ENCODE measurements at regions not wholly inside any gene's neighbourhood (a gene's known extent, or its start where the extent isn't known, plus 50 kb on each side); places are given as distances from the start of the nearest gene placed in this dataset.

- TF ChIP-seq, protein P1, sequence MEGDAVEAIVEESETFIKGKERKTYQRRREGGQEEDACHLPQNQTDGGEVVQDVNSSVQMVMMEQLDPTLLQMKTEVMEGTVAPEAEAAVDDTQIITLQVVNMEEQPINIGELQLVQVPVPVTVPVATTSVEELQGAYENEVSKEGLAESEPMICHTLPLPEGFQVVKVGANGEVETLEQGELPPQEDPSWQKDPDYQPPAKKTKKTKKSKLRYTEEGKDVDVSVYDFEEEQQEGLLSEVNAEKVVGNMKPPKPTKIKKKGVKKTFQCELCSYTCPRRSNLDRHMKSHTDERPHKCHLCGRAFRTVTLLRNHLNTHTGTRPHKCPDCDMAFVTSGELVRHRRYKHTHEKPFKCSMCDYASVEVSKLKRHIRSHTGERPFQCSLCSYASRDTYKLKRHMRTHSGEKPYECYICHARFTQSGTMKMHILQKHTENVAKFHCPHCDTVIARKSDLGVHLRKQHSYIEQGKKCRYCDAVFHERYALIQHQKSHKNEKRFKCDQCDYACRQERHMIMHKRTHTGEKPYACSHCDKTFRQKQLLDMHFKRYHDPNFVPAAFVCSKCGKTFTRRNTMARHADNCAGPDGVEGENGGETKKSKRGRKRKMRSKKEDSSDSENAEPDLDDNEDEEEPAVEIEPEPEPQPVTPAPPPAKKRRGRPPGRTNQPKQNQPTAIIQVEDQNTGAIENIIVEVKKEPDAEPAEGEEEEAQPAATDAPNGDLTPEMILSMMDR (IDR thresholded peaks at IDR 0.05; ENCODE audit: low read depth, low read length, missing input control) = no peak
- TF ChIP-seq GABPA (IDR thresholded peaks at IDR 0.05 in 1 of 2, conservative IDR thresholded peaks at IDR 0.05 in 1 of 2) (no peak), JUND (IDR thresholded peaks at IDR 0.05) (no peak), EGR1 (IDR thresholded peaks at IDR 0.05; ENCODE audit: low read depth in 2 of 2) (no peak), REST (IDR thresholded peaks at IDR 0.05) (no peak), ZBTB33 (IDR thresholded peaks at IDR 0.05) (no peak), SP1 (IDR thresholded peaks at IDR 0.05) (no peak), RXRA (IDR thresholded peaks at IDR 0.05) (no peak), FOXA1 (IDR thresholded peaks at IDR 0.05) (no peak)
Measured at GRCh38 chr3:66672830-66673229, 172.0 kb upstream of the LRIG1 start.

All from liver (tissue), 3 donors.